HUES48 (cell line): ENCODE measurements at regions not wholly inside any gene's neighbourhood (a gene's known extent, or its start where the extent isn't known, plus 50 kb on each side); places are given as distances from the start of the nearest gene placed in this dataset.

Experiments
- H3K27ac ChIP-seq: one replicate; pipeline ENCODE4 v1.7.0; 2013; ENCODE audit warnings: low read depth, low read length, inconsistent platforms
- H3K27me3 ChIP-seq: 2 replicates; pipeline ENCODE4 v1.6.1; 2013; ENCODE audit warnings: mild to moderate bottlenecking, low read length; ENCODE audit not compliant: control insufficient read depth, insufficient read depth
- H3K36me3 ChIP-seq: 2 replicates; pipeline ENCODE4 v1.6.1; 2013; ENCODE audit warnings: low read length; ENCODE audit not compliant: control insufficient read depth, insufficient read depth
- H3K4me1 ChIP-seq: 2 replicates; pipeline ENCODE4 v1.6.1; 2013; ENCODE audit warnings: mild to moderate bottlenecking, low read length; ENCODE audit not compliant: control insufficient read depth, insufficient read depth
- H3K4me3 ChIP-seq: 2 replicates; pipeline ENCODE4 v1.5.1; 2013; ENCODE audit warnings: mild to moderate bottlenecking, low read depth, low read length
- H3K9ac ChIP-seq: 2 replicates; pipeline ENCODE4 v1.6.1; 2013; ENCODE audit warnings: mild to moderate bottlenecking, low read depth, low read length, moderate library complexity
- H3K9me3 ChIP-seq: 2 replicates; pipeline ENCODE4 v1.6.1; 2013; ENCODE audit warnings: low read length; ENCODE audit not compliant: control insufficient read depth, insufficient read depth

DNA sequence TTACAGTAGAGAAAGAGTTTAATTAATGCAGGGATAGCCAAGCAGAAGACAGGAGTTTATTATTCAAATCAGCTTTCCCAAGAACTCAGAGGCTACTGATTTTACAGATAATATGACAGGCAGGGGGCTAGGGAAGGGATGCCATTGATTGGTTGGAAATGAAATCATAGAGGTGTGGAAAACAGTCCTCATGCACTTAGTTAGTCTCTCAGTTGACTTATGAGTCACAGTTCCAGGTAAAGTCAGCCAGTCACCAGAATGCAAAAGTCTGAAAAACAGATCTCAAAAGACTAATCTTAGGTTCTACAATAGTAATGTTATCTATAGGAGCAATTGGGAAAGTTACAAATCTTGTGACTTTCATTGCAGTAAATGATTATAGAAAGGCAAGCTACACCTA is 676.4 kb upstream of the CHAC2 start:
- peaks cover 4% of the 10 kb centered on the region for H3K4me1 ChIP-seq

DNA sequence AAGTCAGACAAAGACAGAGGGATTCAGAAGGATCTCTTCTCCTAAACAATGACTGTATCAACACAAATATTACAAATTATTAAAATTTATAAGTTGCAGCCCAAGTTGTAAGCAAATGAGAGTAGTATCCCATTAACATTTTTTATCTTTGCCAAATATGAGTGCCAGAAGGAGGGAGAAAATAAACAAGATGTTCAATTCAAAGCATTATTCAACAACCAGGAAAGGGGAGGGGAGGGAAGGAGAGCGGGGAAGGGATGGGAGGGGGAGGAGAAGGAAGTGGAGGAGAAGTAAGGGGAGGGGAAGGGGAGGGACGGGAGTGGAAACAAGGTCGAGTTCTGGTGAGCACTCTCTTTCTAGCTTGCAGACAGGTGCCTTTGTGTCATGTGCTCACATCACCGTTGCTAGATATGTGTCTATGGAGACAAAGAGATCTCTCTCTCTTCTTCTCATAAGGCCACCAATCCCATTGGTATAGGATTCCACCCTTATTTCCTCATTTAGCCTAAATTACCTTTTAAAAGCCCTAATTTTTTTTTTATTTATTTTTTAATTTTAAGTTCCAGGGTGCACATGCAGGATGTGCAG is 679.6 kb upstream of the CHAC2 start:
- no peak overlapping the region for H3K4me3 ChIP-seq
- H3K4me1 ChIP-seq = peaks cover 4% of the 10 kb centered on the region; the same call in 1 of the 2 replicates
- no peaks in the 10 kb centered on the region for H3K36me3 ChIP-seq
- no peaks in the 10 kb centered on the region for H3K9me3 ChIP-seq
- no peaks in the 10 kb centered on the region for H3K27me3 ChIP-seq
- H3K9ac ChIP-seq = no peak overlapping the region
- H3K27ac ChIP-seq = no peak overlapping the region

More for the DNA sequence above, 676.4 kb upstream of the CHAC2 start:
- no peak overlapping the region for H3K9ac ChIP-seq
- H3K27ac ChIP-seq = no peak overlapping the region
- no peak overlapping the region for H3K4me3 ChIP-seq
- no peaks in the 10 kb centered on the region for H3K9me3 ChIP-seq
- H3K27me3 ChIP-seq = no peaks in the 10 kb centered on the region
- no peaks in the 10 kb centered on the region for H3K36me3 ChIP-seq

DNA sequence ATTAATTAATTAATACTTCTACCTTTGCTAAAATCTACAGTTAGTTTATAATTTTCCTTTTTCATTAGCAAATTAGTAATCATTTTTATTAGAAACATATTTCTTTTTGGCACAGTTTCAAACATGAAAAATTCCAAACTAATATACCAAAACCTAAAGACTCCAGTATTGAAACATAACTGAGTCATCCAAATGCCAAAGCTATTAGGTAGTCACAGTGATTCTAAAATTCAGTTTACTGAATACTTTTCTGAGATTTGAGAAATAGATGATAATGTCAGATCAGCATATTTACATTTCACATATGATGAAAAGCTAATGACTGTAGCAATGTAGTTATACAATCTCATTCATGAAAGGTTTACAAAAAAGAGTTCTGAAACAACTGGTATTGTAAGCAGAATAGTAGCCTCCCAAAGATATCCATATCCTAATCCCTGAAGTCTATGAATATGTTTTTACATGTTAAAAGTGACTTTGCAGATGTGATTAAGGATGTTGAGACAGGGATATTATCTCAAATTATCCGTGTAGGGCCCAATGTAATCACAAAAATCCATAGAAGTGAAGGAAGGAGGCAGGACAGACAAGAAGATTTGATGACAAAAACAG is 680.2 kb upstream of the CHAC2 start:
- no peaks in the 10 kb centered on the region for H3K9me3 ChIP-seq
- no peak overlapping the region for H3K4me3 ChIP-seq
- H3K27ac ChIP-seq = no peak overlapping the region
- no peaks in the 10 kb centered on the region for H3K27me3 ChIP-seq
- H3K4me1 ChIP-seq = peaks cover 4% of the 10 kb centered on the region; the same call in 1 of the 2 replicates
- H3K36me3 ChIP-seq = no peaks in the 10 kb centered on the region
- no peak overlapping the region for H3K9ac ChIP-seq

DNA sequence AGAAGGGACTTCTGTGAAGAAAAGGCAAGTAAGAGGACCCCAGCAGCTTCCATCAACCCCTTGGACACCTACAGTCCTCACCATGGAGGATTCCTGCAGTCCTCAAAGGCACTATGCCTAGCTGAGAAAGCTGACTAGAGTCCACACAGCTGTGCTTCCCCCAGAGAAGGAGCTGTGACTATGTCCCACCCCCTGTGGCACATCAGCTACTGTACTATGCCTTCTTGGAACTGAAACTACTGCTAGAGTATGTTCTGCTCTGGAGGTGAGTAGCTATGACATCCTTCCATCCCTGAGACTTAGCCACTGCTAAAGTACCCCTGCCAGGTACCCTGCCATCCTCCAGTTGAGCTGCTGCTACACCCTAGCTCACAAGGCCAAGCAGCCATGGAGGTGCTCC is 690.2 kb upstream of the CHAC2 start:
- Histone ChIP-seq H3K27me3 (no peaks in the 10 kb centered on the region), H3K36me3 (no peaks in the 10 kb centered on the region), H3K4me3 (no peak overlapping the region), H3K9ac (no peak overlapping the region), H3K9me3 (no peaks in the 10 kb centered on the region), H3K27ac (no peak overlapping the region), H3K4me1 (no peaks in the 10 kb centered on the region)

DNA sequence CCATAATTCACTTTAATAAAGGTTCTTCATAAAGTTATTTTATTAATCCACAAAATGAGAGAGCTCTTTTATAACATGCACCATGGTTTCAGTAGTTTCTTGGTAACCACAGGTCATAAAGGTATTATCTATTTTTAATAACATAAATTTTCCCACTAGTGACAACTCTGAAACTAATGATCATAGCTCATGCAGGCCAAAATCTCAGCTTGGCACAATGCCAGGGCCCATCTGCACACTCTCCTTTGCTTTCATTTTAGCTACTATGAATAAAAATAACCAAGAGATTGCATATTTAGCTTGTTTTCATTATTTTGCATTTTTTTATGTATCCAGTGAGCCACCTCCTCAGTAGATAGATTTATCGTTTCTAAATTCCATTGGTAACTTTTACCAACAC is 691.8 kb upstream of the CHAC2 start:
- Histone ChIP-seq H3K36me3 (no peaks in the 10 kb centered on the region), H3K4me3 (no peak overlapping the region)

DNA sequence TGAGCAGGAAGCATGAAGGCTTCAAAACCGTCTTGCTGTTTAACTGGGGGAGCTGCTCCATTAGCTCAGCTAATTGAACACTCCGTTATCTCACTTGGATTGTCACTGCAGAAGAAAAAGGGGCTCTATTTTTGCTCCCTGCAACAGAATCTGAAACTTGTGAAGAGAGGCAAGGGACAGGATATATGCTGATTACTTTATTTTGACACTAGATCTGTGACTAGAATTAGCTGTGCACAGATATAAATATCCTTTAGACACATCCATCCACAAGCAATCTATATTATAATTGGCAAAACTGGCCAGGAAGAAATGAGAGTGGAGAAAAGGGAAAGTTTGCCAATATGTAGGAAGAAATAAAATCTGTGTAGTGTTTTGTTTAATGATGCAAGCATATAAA is 700.1 kb upstream of the CHAC2 start:
- Histone ChIP-seq H3K9me3 (no peaks in the 10 kb centered on the region), H3K36me3 (no peaks in the 10 kb centered on the region), H3K9ac (no peak overlapping the region), H3K27ac (no peak overlapping the region), H3K4me1 (peaks cover 4% of the 10 kb centered on the region; the same call in 1 of the 2 replicates), H3K27me3 (no peaks in the 10 kb centered on the region), H3K4me3 (no peak overlapping the region)

More for the DNA sequence above, 691.8 kb upstream of the CHAC2 start:
- no peak overlapping the region for H3K27ac ChIP-seq
- H3K9ac ChIP-seq = no peak overlapping the region
- H3K4me1 ChIP-seq = peaks cover 4% of the 10 kb centered on the region; the same call in 1 of the 2 replicates
- H3K9me3 ChIP-seq = no peaks in the 10 kb centered on the region
- no peaks in the 10 kb centered on the region for H3K27me3 ChIP-seq

DNA sequence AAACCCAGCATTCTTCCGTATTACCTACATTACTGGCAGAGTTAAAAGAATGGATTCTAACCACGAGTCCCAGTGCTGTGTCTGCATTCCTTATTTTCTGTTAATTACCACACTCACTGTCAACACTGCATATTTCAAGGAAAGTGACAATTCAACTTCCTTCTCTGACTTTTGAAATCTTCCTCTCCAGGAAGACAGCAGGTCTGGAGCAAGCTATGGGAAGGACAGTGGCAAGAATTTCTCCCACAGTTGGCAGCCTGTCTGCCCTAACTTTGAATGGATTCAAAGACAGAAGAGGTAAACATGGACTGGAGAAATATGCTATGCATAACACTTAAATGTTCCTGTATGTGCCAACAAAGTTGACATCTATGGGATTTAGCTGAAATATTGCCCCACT is 700.5 kb upstream of the CHAC2 start:
- Histone ChIP-seq H3K9ac (no peak overlapping the region), H3K36me3 (no peaks in the 10 kb centered on the region), H3K9me3 (no peaks in the 10 kb centered on the region), H3K27me3 (no peaks in the 10 kb centered on the region), H3K4me3 (no peak overlapping the region), H3K27ac (no peak overlapping the region), H3K4me1 (peaks cover 4% of the 10 kb centered on the region; the same call in 1 of the 2 replicates)

DNA sequence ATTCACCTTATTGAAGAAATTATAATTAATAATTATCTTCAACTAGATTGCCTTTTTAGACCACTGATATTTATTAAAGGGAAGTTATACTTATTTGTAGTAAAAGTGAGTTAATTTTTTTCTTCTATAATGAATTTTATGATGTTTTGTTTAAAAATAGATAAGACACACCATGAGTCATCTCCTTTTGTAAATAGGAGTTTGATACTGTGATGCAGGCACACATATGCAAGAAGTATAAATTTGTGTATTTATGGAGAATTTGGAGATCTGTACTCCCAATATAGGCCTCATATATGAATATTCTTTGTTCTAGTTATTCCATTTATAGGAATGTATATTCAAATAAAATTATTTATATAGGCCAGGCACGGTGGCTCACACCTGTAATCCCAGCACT is 703.5 kb upstream of the CHAC2 start:
- no peaks in the 10 kb centered on the region for H3K36me3 ChIP-seq

DNA sequence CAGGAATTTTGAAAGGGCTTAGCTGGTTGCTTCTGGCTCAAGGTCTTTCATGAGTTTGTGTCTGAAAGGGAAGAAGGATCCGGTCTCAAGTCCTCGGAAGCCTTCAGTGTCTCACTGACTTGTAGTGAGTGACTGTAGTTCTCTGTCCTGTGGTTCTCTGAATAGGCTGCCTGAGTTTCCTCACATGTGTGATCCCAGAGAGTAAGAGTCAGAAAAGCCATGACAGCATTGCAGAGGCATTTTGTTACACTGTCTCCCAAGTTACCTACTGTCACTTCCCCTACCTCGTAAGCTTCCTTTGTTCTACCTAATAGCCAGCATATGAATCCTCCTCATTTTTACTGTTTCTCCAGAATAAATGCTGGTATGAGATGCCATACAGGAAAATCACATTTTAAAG is 709.1 kb upstream of the CHAC2 start:
- Histone ChIP-seq H3K27me3 (no peaks in the 10 kb centered on the region), H3K9me3 (no peaks in the 10 kb centered on the region), H3K4me1 (0 out of 2 replicates have a peak, but pooled peaks cover 3% of the 10 kb centered on the region), H3K9ac (no peak overlapping the region), H3K27ac (peak overlapping the region; percentile 64), H3K4me3 (no peak overlapping the region), H3K36me3 (no peaks in the 10 kb centered on the region)

More for the DNA sequence above, 703.5 kb upstream of the CHAC2 start:
- Histone ChIP-seq H3K4me3 (no peak overlapping the region), H3K27ac (no peak overlapping the region), H3K4me1 (no peaks in the 10 kb centered on the region), H3K27me3 (no peaks in the 10 kb centered on the region), H3K9ac (no peak overlapping the region), H3K9me3 (no peaks in the 10 kb centered on the region)

DNA sequence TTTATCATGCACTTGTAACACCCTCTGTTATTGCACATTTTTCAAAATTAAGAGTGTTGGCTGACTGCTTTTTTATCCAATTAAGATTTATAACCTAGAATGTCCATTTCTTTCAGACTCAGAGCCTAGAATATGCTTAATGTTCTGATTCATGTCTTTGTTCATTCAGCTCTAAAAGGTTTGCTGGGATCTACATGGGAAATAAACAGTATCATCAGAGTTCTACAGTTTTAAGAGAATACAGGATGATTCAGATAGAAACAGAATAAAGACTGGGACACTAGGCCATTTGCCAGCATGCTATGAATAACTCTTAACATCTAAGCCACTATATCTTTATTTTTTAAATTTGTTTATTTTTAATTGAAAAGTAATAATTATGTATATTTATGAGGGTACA is 713.7 kb upstream of the CHAC2 start:
- no peak overlapping the region for H3K27ac ChIP-seq
- H3K36me3 ChIP-seq = no peaks in the 10 kb centered on the region
- 0 out of 2 replicates have a peak, but pooled peaks cover 3% of the 10 kb centered on the region for H3K4me1 ChIP-seq
- no peaks in the 10 kb centered on the region for H3K27me3 ChIP-seq
- no peak overlapping the region for H3K4me3 ChIP-seq
- no peak overlapping the region for H3K9ac ChIP-seq
- H3K9me3 ChIP-seq = no peaks in the 10 kb centered on the region

DNA sequence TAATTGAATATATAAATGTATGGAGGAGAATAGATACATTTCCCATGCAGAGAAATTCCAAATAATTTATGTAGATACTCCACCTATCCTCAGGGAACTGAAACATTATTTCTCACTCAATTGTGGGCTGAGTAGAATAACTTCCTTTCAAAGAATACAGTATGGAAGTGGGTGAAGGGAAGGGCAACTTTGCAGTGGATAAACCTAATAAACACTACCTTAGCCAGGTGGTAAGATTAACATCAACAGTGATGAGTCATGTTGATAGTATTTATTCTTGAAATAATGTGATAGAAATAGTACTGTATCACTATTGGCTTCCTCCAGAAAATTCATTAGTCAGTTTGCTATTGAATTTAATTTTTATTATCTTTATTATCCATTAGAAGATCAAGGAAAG is 716.4 kb upstream of the CHAC2 start:
- H3K4me1 ChIP-seq = no peaks in the 10 kb centered on the region
- no peaks in the 10 kb centered on the region for H3K9me3 ChIP-seq
- H3K4me3 ChIP-seq = no peak overlapping the region
- H3K9ac ChIP-seq = no peak overlapping the region
- no peaks in the 10 kb centered on the region for H3K36me3 ChIP-seq
- no peaks in the 10 kb centered on the region for H3K27me3 ChIP-seq
- H3K27ac ChIP-seq = no peak overlapping the region
